Fibroblast of mammary gland (primary cell): ENCODE measurements at regions not wholly inside any gene's neighbourhood (a gene's known extent, or its start where the extent isn't known, plus 50 kb on each side); places are given as distances from the start of the nearest gene placed in this dataset.
A peak's percentile ranks its signal among the peaks of the same experiment; 100 is the strongest.
"Not testable (repeated sequence)": the region's sequence is repeated elsewhere in the genome, so short reads cannot be mapped to it uniquely, and the experiment has no call there.

ENCODE experiments used
- DNase-seq: peaks from one replicate; pipeline ENCODE4 v3.0.0-alpha.2; 2010; ENCODE audit warnings: low read depth
- H3K4me3 ChIP-seq: 2 replicates; pipeline ENCODE4 v1.5.1; 2011; ENCODE audit warnings: low read depth, mild to moderate bottlenecking, low read length, moderate library complexity; ENCODE audit not compliant: control insufficient read depth
- TF ChIP-seq, protein P1 (sequence below): conservative IDR thresholded peaks from 2 replicates; pipeline ENCODE4 v1.5.1; 2011; ENCODE audit warnings: low read depth, low read length, inconsistent platforms; ENCODE audit not compliant: control insufficient read depth, insufficient read depth

- TF ChIP-seq, protein P1, sequence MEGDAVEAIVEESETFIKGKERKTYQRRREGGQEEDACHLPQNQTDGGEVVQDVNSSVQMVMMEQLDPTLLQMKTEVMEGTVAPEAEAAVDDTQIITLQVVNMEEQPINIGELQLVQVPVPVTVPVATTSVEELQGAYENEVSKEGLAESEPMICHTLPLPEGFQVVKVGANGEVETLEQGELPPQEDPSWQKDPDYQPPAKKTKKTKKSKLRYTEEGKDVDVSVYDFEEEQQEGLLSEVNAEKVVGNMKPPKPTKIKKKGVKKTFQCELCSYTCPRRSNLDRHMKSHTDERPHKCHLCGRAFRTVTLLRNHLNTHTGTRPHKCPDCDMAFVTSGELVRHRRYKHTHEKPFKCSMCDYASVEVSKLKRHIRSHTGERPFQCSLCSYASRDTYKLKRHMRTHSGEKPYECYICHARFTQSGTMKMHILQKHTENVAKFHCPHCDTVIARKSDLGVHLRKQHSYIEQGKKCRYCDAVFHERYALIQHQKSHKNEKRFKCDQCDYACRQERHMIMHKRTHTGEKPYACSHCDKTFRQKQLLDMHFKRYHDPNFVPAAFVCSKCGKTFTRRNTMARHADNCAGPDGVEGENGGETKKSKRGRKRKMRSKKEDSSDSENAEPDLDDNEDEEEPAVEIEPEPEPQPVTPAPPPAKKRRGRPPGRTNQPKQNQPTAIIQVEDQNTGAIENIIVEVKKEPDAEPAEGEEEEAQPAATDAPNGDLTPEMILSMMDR = no peak
- no peak overlapping the region for H3K4me3 ChIP-seq
- no peak for DNase-seq
Observed at GRCh38 chr6:63507096-63507495, 65.2 kb upstream of the LOC128125822 start.

GRCh38 chr6:63509652-63510352 lies 62.5 kb upstream of the LOC128125822 start:
- H3K4me3 ChIP-seq = no peak overlapping the region
- TF ChIP-seq, protein P1 = no peak
- DNase-seq = peak; percentile 78

GRCh38 chr6:63510353-63510686 lies 62.0 kb upstream of the LOC128125822 start:
- TF ChIP-seq, protein P1 = no peak
- H3K4me3 ChIP-seq = no peak overlapping the region
- DNase-seq = no peak

- TF ChIP-seq, protein P1 = no peak
- no peak overlapping the region for H3K4me3 ChIP-seq
- DNase-seq = no peak
Observed at GRCh38 chr6:63510849-63511248, 61.4 kb upstream of the LOC128125822 start.

DNA sequence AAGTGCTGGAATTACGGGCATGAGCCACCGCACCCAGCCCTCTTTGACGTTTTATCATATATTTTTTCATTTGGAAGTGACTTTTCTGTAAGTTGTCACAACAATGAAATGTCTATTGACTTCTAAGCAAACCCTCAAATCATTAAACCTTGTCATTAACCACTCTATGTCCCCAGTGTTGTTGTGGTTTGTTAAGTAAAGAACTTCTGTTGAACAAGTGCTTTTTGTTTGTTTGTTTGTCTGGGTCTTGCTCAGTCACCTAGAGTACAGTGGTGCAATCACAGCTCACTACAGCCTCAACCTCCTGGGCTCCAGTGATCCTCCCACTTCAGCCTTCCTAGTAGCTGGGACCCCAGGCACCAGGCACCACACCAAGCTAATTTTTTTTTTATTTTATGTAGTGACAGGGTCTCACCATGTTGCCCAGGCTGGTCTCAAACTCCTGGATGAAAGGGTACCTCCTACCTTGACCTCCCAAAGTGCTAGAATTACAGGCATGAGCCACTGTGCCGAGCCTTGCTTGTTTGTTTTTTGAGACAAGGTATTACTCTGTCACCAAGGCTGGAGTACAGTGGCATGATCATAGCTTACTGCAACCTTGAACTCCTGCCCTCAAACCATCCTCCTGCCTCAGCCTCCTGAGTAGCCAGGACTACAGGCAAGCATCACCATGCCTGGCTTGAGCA lies 57.6 kb upstream of the LOC128125822 start:
- TF ChIP-seq, protein P1 = no peak
- H3K4me3 ChIP-seq = no peak overlapping the region
- no peak for DNase-seq

- H3K4me3 ChIP-seq, DNase-seq: not testable (repeated sequence)
Observed at GRCh38 chr6:63515227-63515626, 57.1 kb upstream of the LOC128125822 start.

GRCh38 chr6:63516186-63516944 lies 55.9 kb upstream of the LOC128125822 start:
- DNase-seq = no peak
- no peak overlapping the region for H3K4me3 ChIP-seq

More at GRCh38 chr6:63516186-63516944, 55.9 kb upstream of the LOC128125822 start:
- TF ChIP-seq, protein P1 = no peak
